ENCODE measurements at regions not wholly inside any gene's neighbourhood (a gene's known extent, or its start where the extent isn't known, plus 50 kb on each side); places are given as distances from the start of the nearest gene placed in this dataset.

- TF ChIP-seq RCOR1 (IDR thresholded peaks at IDR 0.05; ENCODE audit: insufficient replicate concordance, low read length): no peak
- TF ChIP-seq, protein P1, sequence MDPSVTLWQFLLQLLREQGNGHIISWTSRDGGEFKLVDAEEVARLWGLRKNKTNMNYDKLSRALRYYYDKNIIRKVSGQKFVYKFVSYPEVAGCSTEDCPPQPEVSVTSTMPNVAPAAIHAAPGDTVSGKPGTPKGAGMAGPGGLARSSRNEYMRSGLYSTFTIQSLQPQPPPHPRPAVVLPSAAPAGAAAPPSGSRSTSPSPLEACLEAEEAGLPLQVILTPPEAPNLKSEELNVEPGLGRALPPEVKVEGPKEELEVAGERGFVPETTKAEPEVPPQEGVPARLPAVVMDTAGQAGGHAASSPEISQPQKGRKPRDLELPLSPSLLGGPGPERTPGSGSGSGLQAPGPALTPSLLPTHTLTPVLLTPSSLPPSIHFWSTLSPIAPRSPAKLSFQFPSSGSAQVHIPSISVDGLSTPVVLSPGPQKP (IDR thresholded peaks at IDR 0.05; ENCODE audit: borderline replicate concordance, low read depth, low read length): no peak
- TF ChIP-seq FOS (IDR thresholded peaks at IDR 0.05; ENCODE audit: low read depth, low read length): no peak
- TF ChIP-seq MXI1 (IDR thresholded peaks at IDR 0.05; ENCODE audit: borderline replicate concordance, low read depth, low read length): no peak
- no peak for TF ChIP-seq MAZ (IDR thresholded peaks at IDR 0.05; ENCODE audit: borderline replicate concordance, low read depth, low read length)
- Histone ChIP-seq H4K20me1 (ENCODE audit: insufficient read depth, low read length) (no peaks in the 10 kb centered on the region), H3K9me1 (ENCODE audit: insufficient read depth, low read length) (no peaks in the 10 kb centered on the region), H2BK15ac (ENCODE audit: low read depth, low read length) (no peak overlapping the region), H2AK5ac (ENCODE audit: low read depth, low read length) (no peak overlapping the region), H2BK5ac (ENCODE audit: low read depth, low read length, poor library complexity, severe bottlenecking) (no peak overlapping the region), H4K5ac (ENCODE audit: low read depth, low read length) (no peak overlapping the region), H2BK20ac (ENCODE audit: low read depth, low read length) (no peak overlapping the region), H3K9ac (ENCODE audit: low read depth, low read length) (no peak overlapping the region), H3K14ac (replicated peaks; ENCODE audit: low read depth, low read length) (no peak overlapping the region), H2AFZ (replicated peaks; ENCODE audit: low read length, poor library complexity) (no peak overlapping the region), H3K18ac (ENCODE audit: low read depth, low read length) (no peak overlapping the region), H3K79me1 (ENCODE audit: low read depth in 1 of 2, low read length in 2 of 2) (no peaks in the 10 kb centered on the region), H3K4me2 (ENCODE audit: low read depth, low read length) (no peak overlapping the region), H3K36me3 (ENCODE audit: control insufficient read depth, insufficient read depth, low read length) (no peaks in the 10 kb centered on the region), H4K8ac (ENCODE audit: low read depth in 2 of 2, low read length in 2 of 2) (no peak overlapping the region), H3K27me3 (ENCODE audit: control insufficient read depth, insufficient read depth, low read length) (no peaks in the 10 kb centered on the region), H3K56ac (ENCODE audit: extremely low read depth, insufficient read depth, low read length) (no peak overlapping the region), H3K4me3 (ENCODE audit: insufficient read depth, low read depth, low read length) (no peak overlapping the region), H3K4me1 (ENCODE audit: control insufficient read depth, insufficient read depth, low read length) (no peaks in the 10 kb centered on the region), H3K27ac (ENCODE audit: insufficient read depth, low read length) (no peak overlapping the region), H2AK9ac (replicated peaks; ENCODE audit: low read depth, low read length, poor library complexity) (no peak overlapping the region), H2BK120ac (ENCODE audit: low read depth, low read length) (no peak overlapping the region), H3K23ac (ENCODE audit: low read depth, low read length) (no peak overlapping the region), H4K91ac (ENCODE audit: insufficient read depth, low read depth, low read length) (no peak overlapping the region), H3K4ac (ENCODE audit: low read depth, low read length) (no peak overlapping the region), H3K9me3 (ENCODE audit: control insufficient read depth, insufficient read depth, low read length) (no peaks in the 10 kb centered on the region; the same call in 1 of the 2 replicates)
- WGBS, 2 experiments (ENCODE audit: extremely low coverage in 2 of 2, insufficient read length in 1 of 2): no CpG with 5 or more reads among the region's 3 CpGs
- intact Hi-C loops (cut with micrococcal nuclease): no loop called here
- ChIA-PET CTCF (no interaction called here), POLR2A (ENCODE audit: unreplicated experiment) (no interaction called here)
- dilution Hi-C loops (cut with HindIII; ENCODE audit: low sequenced_read_pairs, unreplicated experiment): no loop called here
- BruUV-seq (replicated peaks): no TSS peak
- in situ Hi-C loops (cut with MboI; ENCODE audit: low sequenced_read_pairs): no loop called here
- ATAC-seq (ENCODE audit: low read depth): no peak
- no peak for DNase-seq
These were observed 1963.1 kb upstream of the TENM3 start for GRCh38 chr4:180280076-180280475.

All from IMR-90 (cell line).